GM19351 (cell line): ENCODE measurements at regions not wholly inside any gene's neighbourhood (a gene's known extent, or its start where the extent isn't known, plus 50 kb on each side); places are given as distances from the start of the nearest gene placed in this dataset.

ENCODE experiments used
- ATAC-seq: cut with Tn5 transposase; IDR thresholded peaks from one replicate; pipeline ENCODE4 v1.9.1; 2021; ENCODE audit warnings: mild to moderate bottlenecking, moderate library complexity; ENCODE audit not compliant: unreplicated experiment

DNA sequence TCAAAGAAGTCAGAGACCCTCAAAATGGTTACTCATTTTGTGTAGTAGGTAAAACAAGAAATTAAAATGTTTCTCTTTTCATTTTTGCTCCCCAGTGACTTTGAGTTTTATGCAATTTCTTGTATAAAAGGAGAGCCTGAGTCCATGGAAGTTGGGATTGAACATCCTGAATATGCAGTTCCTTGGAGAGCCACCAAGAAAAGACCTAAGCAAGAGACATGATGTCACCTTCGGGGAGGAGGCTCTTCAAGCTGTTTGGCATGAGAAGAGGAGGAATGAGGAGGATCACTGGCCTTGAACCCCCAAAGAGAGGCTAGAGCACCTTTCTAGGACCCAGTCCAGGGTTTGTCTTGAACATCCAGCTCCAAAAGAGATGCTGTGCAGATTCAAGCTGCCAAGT, 62.3 kb upstream of the CALM2 start:
- no peak for ATAC-seq

DNA sequence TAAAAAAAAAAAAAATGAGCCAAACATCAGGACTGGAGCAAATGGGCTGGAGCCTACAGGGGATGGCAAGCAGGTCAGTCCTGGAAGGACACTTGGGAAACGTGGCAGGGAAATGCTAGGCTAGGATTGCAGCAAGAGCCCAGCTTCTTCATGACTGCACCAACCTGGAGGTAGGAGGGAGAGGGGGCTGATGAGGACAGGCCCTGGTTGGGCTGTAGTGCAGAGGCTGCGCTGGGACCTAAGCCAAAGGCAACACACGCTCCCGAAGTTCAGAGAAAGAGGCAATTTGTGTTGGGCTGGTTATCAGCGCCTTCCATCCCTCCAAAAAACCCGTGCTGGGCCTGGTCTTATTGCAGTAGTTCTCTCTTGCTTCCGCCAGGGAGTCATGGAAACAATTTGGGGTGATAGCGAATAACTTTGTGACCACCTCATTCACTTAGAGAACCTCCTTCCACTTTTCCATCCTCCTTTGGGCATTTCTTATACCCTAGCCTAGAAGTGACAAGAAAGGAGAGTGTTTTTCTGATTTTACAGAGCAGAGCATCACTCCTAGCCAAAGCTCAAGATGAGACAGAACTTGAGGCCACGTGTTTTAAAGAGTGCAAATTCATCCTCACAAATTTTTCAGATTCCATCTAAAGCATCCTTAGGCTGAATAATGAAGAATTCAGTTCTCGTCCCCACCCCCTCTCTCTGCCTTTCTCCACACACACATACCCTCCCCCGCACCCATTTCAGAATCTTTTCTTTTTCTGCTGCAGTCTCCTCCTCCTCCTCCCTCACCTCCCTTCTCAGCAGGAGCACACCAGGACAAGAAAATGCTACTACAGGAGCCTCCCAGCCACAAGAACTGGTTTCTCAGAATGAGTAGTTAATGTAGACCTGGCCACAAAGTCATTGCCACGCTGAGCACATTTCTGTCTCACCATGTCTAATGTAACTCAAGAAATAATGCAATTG, 61.3 kb upstream of the CALM2 start:
- ATAC-seq, result no peak

DNA sequence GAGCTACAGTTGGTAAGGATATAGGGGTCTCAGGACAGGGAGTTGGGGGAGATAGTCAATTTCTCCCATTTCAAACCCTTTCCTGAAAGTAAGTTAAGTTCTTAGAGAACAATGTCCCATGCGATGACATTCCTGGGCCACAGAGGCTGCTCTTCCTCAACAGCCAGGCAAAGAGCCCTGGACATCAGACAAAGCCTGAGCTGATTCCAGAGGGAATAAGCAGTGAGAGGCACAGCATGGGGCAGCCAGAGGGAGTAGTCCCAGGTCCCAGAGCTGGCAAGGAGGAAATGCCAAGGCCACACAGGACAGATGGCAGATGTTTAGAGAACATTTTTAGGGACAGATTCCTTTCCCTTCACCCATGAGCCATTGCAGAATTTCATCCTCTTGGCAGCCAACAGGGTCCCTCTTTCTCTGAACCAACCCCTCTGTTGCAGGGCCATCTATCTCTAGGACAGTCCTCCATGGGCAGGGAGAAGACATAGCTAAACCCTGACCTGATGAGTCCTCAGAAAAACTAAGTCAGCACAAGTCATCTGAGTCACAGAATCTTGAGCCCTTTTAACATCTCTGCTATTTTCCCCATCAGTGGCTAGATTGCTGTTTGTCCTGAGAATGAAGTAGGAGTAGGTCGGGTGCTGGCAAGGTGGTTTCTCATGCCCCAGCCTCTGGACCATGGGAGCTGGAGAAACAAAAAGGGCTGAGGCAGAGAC, 60.3 kb upstream of the CALM2 start:
- ATAC-seq, result no peak

- no peak for ATAC-seq
Observed at GRCh38 chr2:47235132-47235531, 58.8 kb upstream of the CALM2 start.

GRCh38 chr2:47234456-47234855, 58.1 kb upstream of the CALM2 start:
- no peak for ATAC-seq

DNA sequence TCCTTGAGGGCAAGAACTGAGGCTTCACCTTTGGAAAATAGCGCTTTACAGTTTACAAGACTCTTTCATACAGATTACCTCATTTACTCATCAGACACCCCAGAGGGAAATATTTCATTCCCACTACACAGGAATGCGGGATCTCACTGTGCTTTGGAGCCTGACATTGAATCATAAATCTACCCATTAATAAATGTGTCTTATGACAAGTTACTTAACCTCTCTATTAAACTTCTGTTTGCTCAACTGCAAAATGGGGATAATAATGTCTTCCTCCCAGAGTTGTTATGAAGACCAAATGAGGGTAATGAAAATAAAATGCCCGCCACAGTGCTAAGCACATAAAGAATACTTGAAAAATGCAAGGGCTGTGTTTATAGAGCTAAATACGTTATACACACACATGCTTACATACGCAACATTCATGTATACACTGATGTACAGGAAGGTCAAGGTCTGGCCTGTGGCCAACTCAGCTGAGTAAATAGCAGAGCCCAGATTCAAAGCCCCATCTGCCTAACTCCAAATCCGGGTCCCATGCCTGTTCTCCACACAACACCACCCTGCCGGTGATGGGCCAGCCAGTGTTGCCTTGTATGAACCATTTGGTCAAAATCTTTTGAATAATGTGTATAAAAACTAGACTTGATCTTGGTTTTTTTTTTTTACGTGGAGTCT, 56.6 kb upstream of the CALM2 start:
- ATAC-seq, result no peak

- no peak for ATAC-seq
Observed at GRCh38 chr2:47230418-47230817, 54.1 kb upstream of the CALM2 start.

GRCh38 chr2:47227532-47228279, 51.4 kb upstream of the CALM2 start:
- no peak for ATAC-seq

- ATAC-seq, result no peak
Observed at GRCh38 chr2:47226923-47227220, 50.6 kb upstream of the CALM2 start.

- no peak for ATAC-seq
Observed at GRCh38 chr2:47226132-47226922, 50.0 kb upstream of the CALM2 start.
